ENCODE measurements at regions not wholly inside any gene's neighbourhood (a gene's known extent, or its start where the extent isn't known, plus 50 kb on each side); places are given as distances from the start of the nearest gene placed in this dataset.

- TF ChIP-seq CTCF (conservative IDR thresholded peaks at IDR 0.05; ENCODE audit: low read depth, low read length) (no peak), EZH2 (IDR thresholded peaks at IDR 0.05; ENCODE audit: borderline replicate concordance, low read depth, low read length, poor library complexity, severe bottlenecking) (no peak)
These were observed 195.7 kb upstream of the CCNH start for GRCh38 chr5:87608385-87608784.

Data from A673 (cell line).